HG02981 (cell line): ENCODE measurements at regions not wholly inside any gene's neighbourhood (a gene's known extent, or its start where the extent isn't known, plus 50 kb on each side); places are given as distances from the start of the nearest gene placed in this dataset.

Source experiments
- ATAC-seq: cut with Tn5 transposase; IDR thresholded peaks from one replicate; pipeline ENCODE4 v1.9.1; 2021; ENCODE audit warnings: mild to moderate bottlenecking, moderate library complexity; ENCODE audit not compliant: unreplicated experiment

GRCh38 chr17:77426676-77427386, 286.1 kb downstream of the SEC14L1 start:
- no peak for ATAC-seq

- no peak for ATAC-seq
Measured at GRCh38 chr17:77427391-77427991, 286.7 kb downstream of the SEC14L1 start.

- ATAC-seq, result no peak
Measured at GRCh38 chr17:77428020-77428748, 287.4 kb downstream of the SEC14L1 start.

- no peak for ATAC-seq
Measured at GRCh38 chr17:77428749-77429368, 288.1 kb downstream of the SEC14L1 start.

- no peak for ATAC-seq
Measured at GRCh38 chr17:77429369-77429968, 288.7 kb downstream of the SEC14L1 start.

GRCh38 chr17:77429969-77430752, 289.4 kb downstream of the SEC14L1 start:
- ATAC-seq, result no peak

- no peak for ATAC-seq
Measured at GRCh38 chr17:77432034-77432661, 291.4 kb downstream of the SEC14L1 start.

GRCh38 chr17:77432742-77433141, 292.0 kb downstream of the SEC14L1 start:
- ATAC-seq, result no peak

GRCh38 chr17:77433385-77434135, 292.8 kb downstream of the SEC14L1 start:
- no peak for ATAC-seq

GRCh38 chr17:77434136-77435114, 293.7 kb downstream of the SEC14L1 start:
- ATAC-seq, result no peak

- no peak for ATAC-seq
Measured at GRCh38 chr17:77435272-77436057, 294.7 kb downstream of the SEC14L1 start.

- no peak for ATAC-seq
Measured at GRCh38 chr17:77436058-77436442, 295.3 kb downstream of the SEC14L1 start.

- no peak for ATAC-seq
Measured at GRCh38 chr17:77436481-77436880, 295.7 kb downstream of the SEC14L1 start.

- no peak for ATAC-seq
Measured at GRCh38 chr17:77437017-77437416, 296.2 kb downstream of the SEC14L1 start.

- no peak for ATAC-seq
Measured at GRCh38 chr17:77437747-77438146, 297.0 kb downstream of the SEC14L1 start.

- no peak for ATAC-seq
Measured at GRCh38 chr17:77438241-77439188, 297.7 kb downstream of the SEC14L1 start.
